OCI-LY7 (cell line): ENCODE measurements at regions not wholly inside any gene's neighbourhood (a gene's known extent, or its start where the extent isn't known, plus 50 kb on each side); places are given as distances from the start of the nearest gene placed in this dataset. TPM values are rescaled to one million over a fixed set of nuclear protein-coding genes. Genes with fewer than 3 reads are reported as not detected.
"Not testable (repeated sequence)": the region's sequence is repeated elsewhere in the genome, so short reads cannot be mapped to it uniquely, and the experiment has no call there.

Experiments
- BruUV-seq: library from RNA; stranded (reverse); fragments of 400-500 nt; replicated peaks from 2 replicates; lab custom pipeline; 2021; lab: Mats Ljungman, UMichigan
- CTCF ChIA-PET: fragments of 300-600 bp; sonication (Branson Sonifier 250); formaldehyde crosslinking; loops from one replicate; lab custom pipeline; 2022; ENCODE audit warnings: antibody characterized with exemption; ENCODE audit not compliant: unreplicated experiment; lab: Charles Lee
- POLR2A ChIA-PET: fragments of 300-600 bp; sonication (Branson Sonifier 250); formaldehyde crosslinking; loops from one replicate; lab custom pipeline; 2022; ENCODE audit warnings: antibody characterized with exemption; lab: Charles Lee
- DNase-seq: peaks from one replicate; pipeline ENCODE4 v3.0.0-alpha.2; 2015; ENCODE audit warnings: low spot score
- H2AFZ ChIP-seq: fragments of 200-600 bp; sonication (generic), shearing (Covaris generic); 2 replicates; pipeline ENCODE4 v1.6.1; 2014; ENCODE audit warnings: mild to moderate bottlenecking, antibody characterized with exemption, low read length, moderate library complexity
- H3K27ac ChIP-seq: fragments of 200-600 bp; sonication (generic); 2 replicates; pipeline ENCODE4 v1.5.1; 2014; ENCODE audit warnings: mixed run types, low read depth, mild to moderate bottlenecking, moderate library complexity, low read length, inconsistent platforms; ENCODE audit not compliant: poor library complexity, severe bottlenecking
- H3K36me3 ChIP-seq: fragments of 200-600 bp; sonication (generic); 2 replicates; pipeline ENCODE4 v1.6.1; 2014; ENCODE audit warnings: mild to moderate bottlenecking, antibody characterized with exemption, low read length, moderate library complexity, mixed read lengths; ENCODE audit not compliant: insufficient read depth
- H3K4me1 ChIP-seq: fragments of 200-600 bp; sonication (generic); 2 replicates; pipeline ENCODE4 v1.5.1; 2014; ENCODE audit warnings: mild to moderate bottlenecking, low read length; ENCODE audit not compliant: insufficient read depth, poor library complexity, severe bottlenecking
- H3K4me2 ChIP-seq: fragments of 200-600 bp; sonication (generic); 2 replicates; pipeline ENCODE4 v1.6.1; 2014; ENCODE audit warnings: mild to moderate bottlenecking, low read length
- H3K4me3 ChIP-seq: fragments of 200-600 bp; sonication (generic); 2 replicates; pipeline ENCODE4 v1.5.1; 2014; ENCODE audit warnings: mild to moderate bottlenecking, low read depth, low read length; ENCODE audit not compliant: poor library complexity, severe bottlenecking
- H3K79me2 ChIP-seq: fragments of 200-600 bp; sonication (generic); 2 replicates; pipeline ENCODE4 v1.6.1; 2016; ENCODE audit warnings: low read depth, mild to moderate bottlenecking, low read length, moderate library complexity, mixed read lengths; ENCODE audit not compliant: insufficient read depth
- H3K9me2 ChIP-seq: fragments of 200-600 bp; sonication (generic); 2 replicates; pipeline ENCODE4 v1.6.1; 2016; ENCODE audit warnings: mild to moderate bottlenecking, low read length, mixed read lengths; ENCODE audit not compliant: insufficient read depth
- H3K9me3 ChIP-seq: fragments of 200-600 bp; sonication (generic); 2 replicates; pipeline ENCODE4 v1.6.1; 2014; ENCODE audit warnings: mild to moderate bottlenecking, mixed run types, low read length, mixed read lengths
- H4K20me1 ChIP-seq: fragments of 200-600 bp; sonication (generic); 2 replicates; pipeline ENCODE4 v1.6.1; 2014; ENCODE audit warnings: mild to moderate bottlenecking, antibody characterized with exemption, low read length, moderate library complexity, mixed read lengths; ENCODE audit not compliant: insufficient read depth
- CTCF ChIP-seq: fragments of 200-600 bp; sonication (generic); conservative IDR thresholded peaks from 2 replicates; pipeline ENCODE4 v1.5.1; 2014; ENCODE audit warnings: mild to moderate bottlenecking, antibody characterized with exemption, low read length, moderate library complexity, mixed read lengths
- EZH2phosphoT487 ChIP-seq: fragments of 200-600 bp; sonication (generic); IDR thresholded peaks from 2 replicates; pipeline ENCODE4 v1.6.1; 2018; ENCODE audit warnings: low read depth, borderline replicate concordance, mild to moderate bottlenecking, mixed run types, antibody characterized with exemption, low read length, moderate library complexity, mixed read lengths
- intact Hi-C: fragments of 100-400 bp; cut with micrococcal nuclease; formaldehyde crosslinking; loops from one replicate; pipeline ENCODE4 v1.10.0; 2022; ENCODE audit not compliant: unreplicated experiment
- small RNA-seq: library from RNA; depleted of rRNA; stranded (forward); fragments of <200 nt; gene quantifications from one replicate; pipeline ENCODE3, GENCODE V24; 2014

- Histone ChIP-seq H4K20me1 (no peaks in the 10 kb centered on the region), H3K4me2 (no peak overlapping the region), H3K79me2 (no peaks in the 10 kb centered on the region), H3K27ac (no peak overlapping the region), H3K4me1 (no peaks in the 10 kb centered on the region), H3K9me2 (no peaks in the 10 kb centered on the region), H3K4me3 (no peak overlapping the region), H3K36me3 (no peaks in the 10 kb centered on the region), H2AFZ (no peak overlapping the region), H3K9me3 (no peaks in the 10 kb centered on the region)
- BruUV-seq, result no TSS peak
- CTCF ChIA-PET, result no interaction called here
- no peak for TF ChIP-seq CTCF
- POLR2A ChIA-PET, result interaction anchor here (0.5 kb wide), 1 partner anchor 12 kb away, joined by 3 read pairs; no protein-coding TSS in a partner anchor
- DNase-seq, result no peak
- intact Hi-C loops, result no loop called here
These were observed 58.1 kb upstream of the GOT2 start for GRCh38 chr16:58792188-58792587.

- CTCF ChIA-PET, H3K27ac ChIP-seq, BruUV-seq, H3K9me3 ChIP-seq, H3K79me2 ChIP-seq, H3K36me3 ChIP-seq, H2AFZ ChIP-seq, DNase-seq, H3K9me2 ChIP-seq, POLR2A ChIA-PET, H3K4me1 ChIP-seq, intact Hi-C loops, H4K20me1 ChIP-seq, H3K4me2 ChIP-seq, H3K4me3 ChIP-seq: not testable (repeated sequence)
These were observed 56.9 kb upstream of the GOT2 start for GRCh38 chr16:58790816-58791557.

- no peak for TF ChIP-seq EZH2phosphoT487
- TF ChIP-seq CTCF, result no peak
These were observed 55.2 kb upstream of the GOT2 start for GRCh38 chr16:58789351-58789750.

More at GRCh38 chr16:58789351-58789750, 55.2 kb upstream of the GOT2 start:
- BruUV-seq, result no TSS peak
- Histone ChIP-seq H3K79me2 (no peaks in the 10 kb centered on the region), H3K4me2 (no peak overlapping the region), H3K36me3 (no peaks in the 10 kb centered on the region), H3K4me1 (no peaks in the 10 kb centered on the region), H3K27ac (no peak overlapping the region), H3K9me3 (no peaks in the 10 kb centered on the region), H4K20me1 (no peaks in the 10 kb centered on the region), H3K4me3 (no peak overlapping the region), H3K9me2 (no peaks in the 10 kb centered on the region), H2AFZ (no peak overlapping the region)
- DNase-seq, result no peak
- CTCF ChIA-PET, result no interaction called here
- POLR2A ChIA-PET, result interaction anchor here (0.6 kb wide), 1 partner anchor 24 kb away, joined by 3 read pairs; no protein-coding TSS in a partner anchor
- intact Hi-C loops, result no loop called here

Small RNA genes lying in the stretch of these regions (small RNA-seq; reads per million reads assigned to genes)
- not detected for gene AC018554.2
- not detected for gene AC092121.1
- gene RF00017, result not detected
- 2.1 reads per million, percentile 78 among the genes with 10 or more reads in this experiment for gene RNU4-58P
- gene RPS27P27, result not detected
